AG04449 (cell line): ENCODE measurements at regions not wholly inside any gene's neighbourhood (a gene's known extent, or its start where the extent isn't known, plus 50 kb on each side); places are given as distances from the start of the nearest gene placed in this dataset.
"Not testable (repeated sequence)": the region's sequence is repeated elsewhere in the genome, so short reads cannot be mapped to it uniquely, and the experiment has no call there.

Source experiments
- CTCF ChIA-PET: fragments of 350-600 bp; formaldehyde crosslinking; extraction: SDS; loops from one replicate; lab custom pipeline; 2021; ENCODE audit warnings: antibody characterized with exemption; lab: Yijun Ruan, JAX
- POLR2A ChIA-PET: fragments of 400-600, 350-600 bp; formaldehyde crosslinking; extraction: SDS; loops from one replicate; lab custom pipeline; 2020; ENCODE audit warnings: antibody characterized with exemption, inconsistent platforms; lab: Yijun Ruan, JAX
- DNase-seq: peaks from one replicate; pipeline ENCODE4 v3.0.0-alpha.2; 2010; ENCODE audit warnings: low read depth, low spot score
- H3K4me3 ChIP-seq: 2 replicates; pipeline ENCODE4 v1.5.1; 2011; ENCODE audit warnings: low read depth, mild to moderate bottlenecking, control low read depth, low read length
- TF ChIP-seq, protein P1 (sequence below): IDR thresholded peaks from one replicate; pipeline ENCODE4 v1.5.1; 2011; ENCODE audit warnings: mild to moderate bottlenecking, moderate library complexity, low read length, control low read depth, inconsistent platforms; ENCODE audit not compliant: insufficient read depth; ENCODE audit errors: missing control alignments

DNA sequence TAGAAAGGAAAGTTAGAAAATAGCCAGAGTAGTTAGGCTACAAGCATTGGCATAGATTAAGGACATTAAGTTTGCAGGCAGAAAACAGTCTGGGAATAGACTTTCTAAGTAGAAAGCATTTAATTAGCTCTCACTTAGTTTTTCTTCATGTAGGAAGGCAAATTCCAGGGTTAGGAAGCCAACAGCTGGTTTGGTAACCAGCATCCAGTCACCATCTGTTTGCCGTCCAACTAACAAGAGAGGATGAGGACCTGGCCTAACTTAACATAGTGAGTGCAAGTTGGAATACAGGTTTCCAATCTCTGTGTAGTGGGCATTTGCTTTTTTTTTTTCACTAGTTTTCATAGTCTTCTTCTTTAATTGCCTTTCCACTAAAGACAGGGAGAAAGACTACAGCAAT is 121.7 kb upstream of the NR3C1 start:
- DNase-seq: no peak
- TF ChIP-seq, protein P1, sequence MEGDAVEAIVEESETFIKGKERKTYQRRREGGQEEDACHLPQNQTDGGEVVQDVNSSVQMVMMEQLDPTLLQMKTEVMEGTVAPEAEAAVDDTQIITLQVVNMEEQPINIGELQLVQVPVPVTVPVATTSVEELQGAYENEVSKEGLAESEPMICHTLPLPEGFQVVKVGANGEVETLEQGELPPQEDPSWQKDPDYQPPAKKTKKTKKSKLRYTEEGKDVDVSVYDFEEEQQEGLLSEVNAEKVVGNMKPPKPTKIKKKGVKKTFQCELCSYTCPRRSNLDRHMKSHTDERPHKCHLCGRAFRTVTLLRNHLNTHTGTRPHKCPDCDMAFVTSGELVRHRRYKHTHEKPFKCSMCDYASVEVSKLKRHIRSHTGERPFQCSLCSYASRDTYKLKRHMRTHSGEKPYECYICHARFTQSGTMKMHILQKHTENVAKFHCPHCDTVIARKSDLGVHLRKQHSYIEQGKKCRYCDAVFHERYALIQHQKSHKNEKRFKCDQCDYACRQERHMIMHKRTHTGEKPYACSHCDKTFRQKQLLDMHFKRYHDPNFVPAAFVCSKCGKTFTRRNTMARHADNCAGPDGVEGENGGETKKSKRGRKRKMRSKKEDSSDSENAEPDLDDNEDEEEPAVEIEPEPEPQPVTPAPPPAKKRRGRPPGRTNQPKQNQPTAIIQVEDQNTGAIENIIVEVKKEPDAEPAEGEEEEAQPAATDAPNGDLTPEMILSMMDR: no peak
- CTCF ChIA-PET: interaction anchor here (1.2 kb wide), 1 partner anchor 11 kb away, joined by 3 read pairs; no protein-coding TSS in a partner anchor
- POLR2A ChIA-PET: interaction anchor here (1.1 kb wide), 1 partner anchor 11 kb away, joined by 4 read pairs; no protein-coding TSS in a partner anchor
- no peak overlapping the region for H3K4me3 ChIP-seq

DNA sequence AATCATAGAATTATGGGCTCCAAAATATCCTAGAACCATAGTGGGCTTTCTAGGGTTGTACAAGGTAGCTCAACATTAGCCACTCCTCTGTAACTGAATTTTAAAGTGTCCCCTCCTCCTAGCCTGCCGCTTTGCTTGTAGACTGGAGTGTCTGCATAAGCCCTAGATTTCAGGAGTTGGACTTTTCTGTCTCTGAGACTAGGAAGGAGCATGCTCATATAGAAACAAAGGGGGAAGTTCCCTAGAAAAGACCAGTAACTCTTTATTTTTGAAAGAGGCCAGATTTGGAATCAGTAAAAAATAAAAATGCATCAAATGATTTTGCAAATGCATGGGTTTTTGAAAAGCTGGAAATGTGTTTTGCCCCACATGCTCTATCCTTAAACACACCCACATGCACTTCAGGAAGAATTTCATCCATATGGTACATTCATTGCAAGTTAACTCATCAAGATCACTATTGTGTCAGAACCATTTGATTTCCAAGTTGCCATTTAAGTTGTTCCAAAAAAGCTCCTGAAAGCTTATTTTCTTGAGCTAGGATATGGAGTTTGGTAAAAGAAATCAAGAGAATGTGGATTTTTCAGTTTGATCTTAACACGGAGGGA is 121.0 kb upstream of the NR3C1 start:
- ChIA-PET POLR2A (interaction anchor here (1.1 kb wide), 1 partner anchor 12 kb away, joined by 4 read pairs; no protein-coding TSS in a partner anchor), CTCF (interaction anchor here (1.1 to 1.2 kb wide), 3 partner anchors 11 to 811 kb away, joined by 3 to 4 read pairs (median 3); no protein-coding TSS in a partner anchor)
- TF ChIP-seq, protein P1: no peak
- no peak overlapping the region for H3K4me3 ChIP-seq
- DNase-seq: no peak

GRCh38 chr5:143521846-143522400 is 118.4 kb upstream of the NR3C1 start:
- ChIA-PET POLR2A (no interaction called here), CTCF (interaction anchor here (1.4 to 1.6 kb wide), 3 partner anchors 12 to 600 kb away, joined by 3 to 5 read pairs (median 3); no protein-coding TSS in a partner anchor)
- H3K4me3 ChIP-seq: no peak overlapping the region
- no peak for DNase-seq
- TF ChIP-seq, protein P1: no peak

- TF ChIP-seq, protein P1: no peak
- POLR2A ChIA-PET: no interaction called here
- CTCF ChIA-PET: interaction anchor here (0.8 to 1.6 kb wide), 4 partner anchors 11 to 599 kb away, joined by 3 to 5 read pairs (median 3); no protein-coding TSS in a partner anchor
- no peak overlapping the region for H3K4me3 ChIP-seq
- DNase-seq: no peak
Observed at GRCh38 chr5:143521141-143521540, 117.7 kb upstream of the NR3C1 start.

- DNase-seq, POLR2A ChIA-PET, CTCF ChIA-PET, H3K4me3 ChIP-seq: not testable (repeated sequence)
Observed at GRCh38 chr5:143519215-143519614, 115.7 kb upstream of the NR3C1 start.

DNA sequence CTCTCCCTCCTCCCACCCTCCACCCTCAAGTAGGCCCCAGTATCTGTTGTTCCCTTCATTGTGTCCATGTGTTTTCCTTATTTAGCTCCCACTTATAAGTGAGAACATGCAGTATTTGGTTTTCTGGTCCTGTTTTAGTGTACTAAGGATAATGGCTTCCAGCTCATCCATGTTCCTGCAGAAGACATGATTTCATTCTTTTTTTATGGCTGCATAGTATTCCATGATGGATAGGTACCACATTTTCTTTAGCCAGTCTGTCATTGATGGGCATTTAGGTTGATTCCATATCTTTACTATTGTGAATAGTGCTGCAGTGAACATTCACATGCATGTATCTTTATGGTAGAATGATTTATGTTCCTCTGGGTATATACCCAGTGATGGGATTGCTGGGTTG is 114.3 kb upstream of the NR3C1 start:
- H3K4me3 ChIP-seq, CTCF ChIA-PET, POLR2A ChIA-PET, DNase-seq: not testable (repeated sequence)

DNA sequence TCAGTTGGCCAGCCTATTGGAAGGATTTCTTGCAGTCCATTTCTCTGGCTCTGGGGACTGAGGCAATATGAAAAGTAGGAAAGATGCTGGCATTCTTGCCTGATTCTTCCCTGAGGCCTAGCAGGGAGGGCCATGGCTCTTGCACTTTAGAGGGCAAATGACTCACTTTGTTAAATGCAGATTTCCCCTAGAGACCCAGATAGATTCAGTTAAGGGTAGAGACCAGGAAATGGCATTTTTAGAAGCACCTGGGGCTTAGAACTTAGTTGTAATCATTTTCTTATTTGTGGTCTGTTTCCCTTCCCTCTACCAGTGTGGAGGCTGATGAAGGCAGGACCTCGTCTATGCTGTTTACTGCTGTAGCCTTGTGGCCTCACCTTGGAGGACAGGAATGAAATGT is 112.8 kb upstream of the NR3C1 start:
- DNase-seq: no peak
- ChIA-PET POLR2A (no interaction called here), CTCF (no interaction called here)
- no peak overlapping the region for H3K4me3 ChIP-seq
- TF ChIP-seq, protein P1: no peak
